Sigmoid colon (tissue), 4 donors: ENCODE measurements at regions not wholly inside any gene's neighbourhood (a gene's known extent, or its start where the extent isn't known, plus 50 kb on each side); places are given as distances from the start of the nearest gene placed in this dataset.
"Not testable (repeated sequence)": the region's sequence is repeated elsewhere in the genome, so short reads cannot be mapped to it uniquely, and the experiment has no call there.

Experiments
- EP300 ChIP-seq, 4 donors: sonication (generic); formaldehyde crosslinking; IDR thresholded peaks; one replicate each; pipeline ENCODE4 v1.6.1; 2017; ENCODE audit warnings: antibody characterized with exemption in 4 of 4
- POLR2A ChIP-seq, 2 donors: fragments of 450-650 bp; IDR thresholded peaks; one replicate each; pipeline ENCODE4 v1.6.1; 2016; ENCODE audit warnings: antibody characterized with exemption in 2 of 2, mild to moderate bottlenecking in 2 of 2, moderate library complexity in 2 of 2
- POLR2AphosphoS5 ChIP-seq, 4 donors: sonication (generic); formaldehyde crosslinking; IDR thresholded peaks; one replicate each; pipeline ENCODE4 v1.6.1; 2017; ENCODE audit warnings: antibody characterized with exemption in 4 of 4
- TF ChIP-seq, protein P1 (sequence below), 4 experiments: fragments of 450-650 bp in 3 of 4; fragments of 200-600 bp in 1 of 4; IDR thresholded peaks; one replicate each; pipeline ENCODE4 v1.5.1; 2016 to 2019; ENCODE audit warnings: antibody characterized with exemption in 4 of 4, mild to moderate bottlenecking in 3 of 4, moderate library complexity in 2 of 4

DNA sequence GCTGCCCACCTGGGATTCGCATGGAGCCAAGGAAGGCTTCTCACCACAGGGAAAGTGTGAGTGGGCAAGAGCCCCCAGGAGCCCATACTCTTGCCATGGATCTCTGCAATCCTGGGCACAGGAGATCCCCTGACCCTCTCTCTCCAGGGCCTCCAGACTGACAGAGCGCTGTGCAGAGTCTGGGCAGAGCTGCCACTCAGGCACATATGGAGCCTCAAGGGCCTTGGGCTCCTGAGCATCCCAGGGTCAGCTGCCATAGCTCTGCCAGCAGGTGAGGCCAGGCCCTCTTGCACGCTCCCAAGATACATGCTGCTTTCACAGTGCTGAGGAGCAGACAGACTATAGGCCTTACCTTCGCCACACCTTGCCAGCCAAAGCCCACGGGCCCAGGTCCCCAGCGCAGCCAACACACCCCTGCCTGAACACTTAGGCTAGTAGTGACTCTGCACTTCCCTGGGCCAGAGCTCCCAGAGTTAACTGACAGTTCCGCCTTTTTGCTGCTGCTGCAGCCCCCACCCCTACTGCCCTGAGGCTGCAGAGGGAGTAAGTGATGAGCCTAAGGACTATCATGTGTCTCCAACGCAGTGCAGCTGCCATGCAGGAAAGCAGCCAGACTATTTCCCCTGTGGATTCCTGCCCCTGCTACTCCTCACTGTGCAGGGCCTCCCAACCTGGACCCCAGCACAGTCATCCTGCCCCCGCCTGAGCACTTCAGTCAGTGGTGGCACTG is 323.2 kb downstream of the SPATA31A1 start:
- TF ChIP-seq, protein P1, sequence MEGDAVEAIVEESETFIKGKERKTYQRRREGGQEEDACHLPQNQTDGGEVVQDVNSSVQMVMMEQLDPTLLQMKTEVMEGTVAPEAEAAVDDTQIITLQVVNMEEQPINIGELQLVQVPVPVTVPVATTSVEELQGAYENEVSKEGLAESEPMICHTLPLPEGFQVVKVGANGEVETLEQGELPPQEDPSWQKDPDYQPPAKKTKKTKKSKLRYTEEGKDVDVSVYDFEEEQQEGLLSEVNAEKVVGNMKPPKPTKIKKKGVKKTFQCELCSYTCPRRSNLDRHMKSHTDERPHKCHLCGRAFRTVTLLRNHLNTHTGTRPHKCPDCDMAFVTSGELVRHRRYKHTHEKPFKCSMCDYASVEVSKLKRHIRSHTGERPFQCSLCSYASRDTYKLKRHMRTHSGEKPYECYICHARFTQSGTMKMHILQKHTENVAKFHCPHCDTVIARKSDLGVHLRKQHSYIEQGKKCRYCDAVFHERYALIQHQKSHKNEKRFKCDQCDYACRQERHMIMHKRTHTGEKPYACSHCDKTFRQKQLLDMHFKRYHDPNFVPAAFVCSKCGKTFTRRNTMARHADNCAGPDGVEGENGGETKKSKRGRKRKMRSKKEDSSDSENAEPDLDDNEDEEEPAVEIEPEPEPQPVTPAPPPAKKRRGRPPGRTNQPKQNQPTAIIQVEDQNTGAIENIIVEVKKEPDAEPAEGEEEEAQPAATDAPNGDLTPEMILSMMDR (IDR thresholded peaks at IDR 0.05) = not testable (repeated sequence)
- not testable (repeated sequence) for TF ChIP-seq POLR2A, POLR2AphosphoS5, EP300 (IDR thresholded peaks at IDR 0.05)
